ENCODE measurements at regions not wholly inside any gene's neighbourhood (a gene's known extent, or its start where the extent isn't known, plus 50 kb on each side); places are given as distances from the start of the nearest gene placed in this dataset.

- TF ChIP-seq GATA2 (IDR thresholded peaks at IDR 0.05; ENCODE audit: low read depth, low read length): no peak
- no peak for TF ChIP-seq GATA3 (IDR thresholded peaks at IDR 0.05; ENCODE audit: low read depth, low read length)
Observed at GRCh38 chr11:104573441-104573990, 324.7 kb downstream of the CASP12 start.
